Vagina (tissue), 2 donors: ENCODE measurements at regions not wholly inside any gene's neighbourhood (a gene's known extent, or its start where the extent isn't known, plus 50 kb on each side); places are given as distances from the start of the nearest gene placed in this dataset.

Source experiments
- DNase-seq, 2 donors: peaks; one replicate each; pipeline ENCODE4 v3.0.0-alpha.2; 2017; ENCODE audit errors: extremely low spot score in 2 of 2
- H3K27ac ChIP-seq: fragments of 200-600 bp; sonication (generic); one replicate; pipeline ENCODE4 v1.5.1; 2019
- H3K27me3 ChIP-seq: fragments of 200-600 bp; sonication (generic); one replicate; pipeline ENCODE4 v1.5.1; 2019
- H3K36me3 ChIP-seq, 2 donors: fragments of 200-600 bp; sonication (generic); one replicate each; pipeline ENCODE4 v1.5.1; 2017 to 2019
- H3K4me1 ChIP-seq: fragments of 200-600 bp; sonication (generic); one replicate; pipeline ENCODE4 v1.5.1; 2019
- H3K4me3 ChIP-seq, 2 donors: fragments of 200-600 bp; sonication (generic); 1 replicate in 1 of 2; 2 replicates in 1 of 2; pipeline ENCODE4 v1.5.1; 2016 to 2019
- H3K9me3 ChIP-seq: fragments of 200-600 bp; sonication (generic); one replicate; pipeline ENCODE4 v1.5.1; 2019
- POLR2A ChIP-seq, 2 donors: fragments of 450-650 bp; IDR thresholded peaks; one replicate each; pipeline ENCODE4 v1.6.1; 2017; ENCODE audit warnings: antibody characterized with exemption in 2 of 2, mild to moderate bottlenecking in 2 of 2, moderate library complexity in 2 of 2
- POLR2AphosphoS5 ChIP-seq, 2 donors: sonication (generic); formaldehyde crosslinking; IDR thresholded peaks; one replicate each; pipeline ENCODE4 v1.9.0; 2017; ENCODE audit warnings: antibody characterized with exemption in 2 of 2, mild to moderate bottlenecking in 2 of 2, low read depth in 1 of 2; ENCODE audit not compliant: insufficient read depth in 1 of 2
- intact Hi-C: fragments of 100-400 bp; cut with DNase I; formaldehyde crosslinking; loops from one replicate; pipeline ENCODE4 v1.15.1; 2023
- TF ChIP-seq, protein P1 (sequence below), 3 experiments: fragments of 450-650 bp in 2 of 3; fragments of 200-600 bp in 1 of 3; sonication (generic) in 1 of 3; IDR thresholded peaks; one replicate each; pipeline ENCODE4 v1.5.1; 2017 to 2019; ENCODE audit warnings: antibody characterized with exemption in 3 of 3, mild to moderate bottlenecking in 2 of 3, moderate library complexity in 2 of 3

GRCh38 chr2:195162918-195163317, 494.1 kb upstream of the SLC39A10 start:
- H3K27ac ChIP-seq, result no peak overlapping the region
- no peaks in the 10 kb centered on the region for H3K27me3 ChIP-seq
- no peak for TF ChIP-seq POLR2A (IDR thresholded peaks at IDR 0.05)
- TF ChIP-seq, protein P1, sequence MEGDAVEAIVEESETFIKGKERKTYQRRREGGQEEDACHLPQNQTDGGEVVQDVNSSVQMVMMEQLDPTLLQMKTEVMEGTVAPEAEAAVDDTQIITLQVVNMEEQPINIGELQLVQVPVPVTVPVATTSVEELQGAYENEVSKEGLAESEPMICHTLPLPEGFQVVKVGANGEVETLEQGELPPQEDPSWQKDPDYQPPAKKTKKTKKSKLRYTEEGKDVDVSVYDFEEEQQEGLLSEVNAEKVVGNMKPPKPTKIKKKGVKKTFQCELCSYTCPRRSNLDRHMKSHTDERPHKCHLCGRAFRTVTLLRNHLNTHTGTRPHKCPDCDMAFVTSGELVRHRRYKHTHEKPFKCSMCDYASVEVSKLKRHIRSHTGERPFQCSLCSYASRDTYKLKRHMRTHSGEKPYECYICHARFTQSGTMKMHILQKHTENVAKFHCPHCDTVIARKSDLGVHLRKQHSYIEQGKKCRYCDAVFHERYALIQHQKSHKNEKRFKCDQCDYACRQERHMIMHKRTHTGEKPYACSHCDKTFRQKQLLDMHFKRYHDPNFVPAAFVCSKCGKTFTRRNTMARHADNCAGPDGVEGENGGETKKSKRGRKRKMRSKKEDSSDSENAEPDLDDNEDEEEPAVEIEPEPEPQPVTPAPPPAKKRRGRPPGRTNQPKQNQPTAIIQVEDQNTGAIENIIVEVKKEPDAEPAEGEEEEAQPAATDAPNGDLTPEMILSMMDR (IDR thresholded peaks at IDR 0.05), result no peak
- TF ChIP-seq POLR2AphosphoS5 (IDR thresholded peaks at IDR 0.05; ENCODE audit: insufficient read depth in 1 of 2, low read depth in 1 of 2), result no peak
- intact Hi-C loops, result no loop called here
- no peaks in the 10 kb centered on the region for H3K9me3 ChIP-seq
- no peak for DNase-seq
- H3K4me1 ChIP-seq, result no peaks in the 10 kb centered on the region
- no peaks in the 10 kb centered on the region for H3K36me3 ChIP-seq
- H3K4me3 ChIP-seq, result no peak overlapping the region

DNA sequence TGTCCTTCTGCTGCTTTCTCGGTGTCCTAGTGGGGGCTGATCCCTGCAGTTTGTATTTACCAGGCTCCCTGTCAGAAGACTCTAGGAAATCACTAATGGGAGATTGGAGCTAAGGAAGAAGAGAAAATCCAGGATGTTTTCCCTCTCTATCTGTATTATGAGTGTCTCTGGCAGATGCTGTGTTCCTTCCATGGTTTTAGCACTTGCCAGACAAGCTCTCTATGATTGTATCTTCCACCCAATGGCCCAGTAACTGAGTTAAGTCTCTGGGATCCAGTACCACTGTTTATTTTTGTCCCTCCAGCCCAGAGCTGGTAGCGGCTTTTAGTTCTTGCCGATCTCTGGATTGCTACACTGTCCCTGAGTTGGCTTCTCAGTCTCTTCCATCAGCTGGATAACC, 494.8 kb upstream of the SLC39A10 start:
- H3K27me3 ChIP-seq, result no peaks in the 10 kb centered on the region
- TF ChIP-seq POLR2A (IDR thresholded peaks at IDR 0.05) (no peak), POLR2AphosphoS5 (IDR thresholded peaks at IDR 0.05; ENCODE audit: insufficient read depth in 1 of 2, low read depth in 1 of 2) (no peak)
- TF ChIP-seq, protein P1 (IDR thresholded peaks at IDR 0.05), result no peak
- H3K27ac ChIP-seq, result no peak overlapping the region
- no peak for DNase-seq
- intact Hi-C loops, result no loop called here
- no peaks in the 10 kb centered on the region for H3K36me3 ChIP-seq
- H3K4me1 ChIP-seq, result no peaks in the 10 kb centered on the region
- no peak overlapping the region for H3K4me3 ChIP-seq
- H3K9me3 ChIP-seq, result no peaks in the 10 kb centered on the region

GRCh38 chr2:195160963-195161362, 496.1 kb upstream of the SLC39A10 start:
- H3K36me3 ChIP-seq, result no peaks in the 10 kb centered on the region
- DNase-seq, result no peak
- no peak overlapping the region for H3K4me3 ChIP-seq
- no peaks in the 10 kb centered on the region for H3K9me3 ChIP-seq
- no peaks in the 10 kb centered on the region for H3K4me1 ChIP-seq
- intact Hi-C loops, result no loop called here
- no peaks in the 10 kb centered on the region for H3K27me3 ChIP-seq
- TF ChIP-seq, protein P1 (IDR thresholded peaks at IDR 0.05), result no peak
- TF ChIP-seq POLR2A (IDR thresholded peaks at IDR 0.05) (no peak), POLR2AphosphoS5 (IDR thresholded peaks at IDR 0.05; ENCODE audit: insufficient read depth in 1 of 2, low read depth in 1 of 2) (no peak)
- no peak overlapping the region for H3K27ac ChIP-seq

GRCh38 chr2:195151711-195152110, 505.3 kb upstream of the SLC39A10 start:
- Histone ChIP-seq H3K9me3 (no peaks in the 10 kb centered on the region), H3K36me3 (no peaks in the 10 kb centered on the region), H3K4me1 (no peaks in the 10 kb centered on the region), H3K4me3 (no peak overlapping the region), H3K27me3 (no peaks in the 10 kb centered on the region), H3K27ac (no peak overlapping the region)
- DNase-seq, result no peak
- TF ChIP-seq, protein P1 (IDR thresholded peaks at IDR 0.05), result no peak
- TF ChIP-seq POLR2AphosphoS5 (IDR thresholded peaks at IDR 0.05; ENCODE audit: insufficient read depth in 1 of 2, low read depth in 1 of 2), result no peak
- TF ChIP-seq POLR2A (IDR thresholded peaks at IDR 0.05), result no peak
- intact Hi-C loops, result no loop called here

DNA sequence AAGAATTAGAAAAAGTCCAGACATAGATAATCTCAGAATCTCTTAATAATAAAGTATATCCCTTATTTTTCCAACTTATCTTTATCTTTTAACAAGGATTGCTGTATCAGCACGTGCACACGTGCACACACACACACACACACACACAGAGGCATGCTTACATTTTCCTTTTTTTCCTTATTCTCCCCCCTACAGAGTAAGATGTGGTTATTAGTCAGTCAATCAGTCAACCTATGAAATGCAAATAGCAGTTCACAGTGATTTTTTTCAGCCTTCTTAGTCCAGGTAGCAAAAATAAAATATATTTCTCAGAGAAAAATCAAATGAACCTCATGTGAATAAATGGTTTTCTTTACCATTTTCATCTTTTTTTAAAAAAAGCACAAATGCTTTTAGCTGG, 506.2 kb upstream of the SLC39A10 start:
- TF ChIP-seq POLR2AphosphoS5 (IDR thresholded peaks at IDR 0.05; ENCODE audit: insufficient read depth in 1 of 2, low read depth in 1 of 2), result no peak
- TF ChIP-seq, protein P1 (IDR thresholded peaks at IDR 0.05), result no peak
- H3K27me3 ChIP-seq, result no peaks in the 10 kb centered on the region
- DNase-seq, result no peak
- intact Hi-C loops, result no loop called here
- H3K36me3 ChIP-seq, result no peaks in the 10 kb centered on the region
- no peak overlapping the region for H3K4me3 ChIP-seq
- H3K4me1 ChIP-seq, result no peaks in the 10 kb centered on the region
- H3K27ac ChIP-seq, result no peak overlapping the region
- H3K9me3 ChIP-seq, result no peaks in the 10 kb centered on the region
